HCT116 (cell line): ENCODE measurements at regions not wholly inside any gene's neighbourhood (a gene's known extent, or its start where the extent isn't known, plus 50 kb on each side); places are given as distances from the start of the nearest gene placed in this dataset.

Experiments used
- ATAC-seq: fragments of 200-7000 bp; cut with Tn5 transposase; 2 replicates; pipeline ENCODE4 v1.9.1; 2020; ENCODE audit warnings: mild to moderate bottlenecking, moderate library complexity
- BruUV-seq: library from RNA; stranded (reverse); fragments of 400-500 nt; replicated peaks from 2 replicates; lab custom pipeline; 2021; lab: Mats Ljungman, UMichigan
- CTCF ChIA-PET: fragments of 300-600 bp; sonication (Branson Sonifier 250); formaldehyde crosslinking; loops from one replicate; lab custom pipeline; 2021; ENCODE audit warnings: antibody characterized with exemption; lab: Charles Lee
- POLR2A ChIA-PET: fragments of 300-600, 350-600 bp; sonication (Branson Sonifier 250); formaldehyde crosslinking; loops from one replicate; lab custom pipeline; 2021; ENCODE audit warnings: antibody characterized with exemption; lab: Charles Lee
- RAD21 ChIA-PET, 2 experiments: fragments of 300-600 bp; sonication (Branson Sonifier 250); formaldehyde crosslinking; loops; one replicate each; lab custom pipeline; 2023; ENCODE audit warnings: low total read pairs in 2 of 2; ENCODE audit not compliant: uncharacterized antibody in 2 of 2, unreplicated experiment in 2 of 2, low non-redundant PET in 1 of 2; lab: Charles Lee
- DNase-seq: peaks from one replicate; pipeline ENCODE4 v3.0.0-alpha.2; 2010; ENCODE audit warnings: low read depth, low spot score
- H2AFZ ChIP-seq: fragments of 200-600 bp; shearing (Covaris generic), sonication (generic); 2 replicates; pipeline ENCODE4 v1.6.1; 2017; ENCODE audit warnings: low read depth, mixed run types, mixed read lengths, antibody characterized with exemption, low read length; ENCODE audit not compliant: poor library complexity, severe bottlenecking
- H3K27ac ChIP-seq: 2 replicates; pipeline ENCODE4 v1.5.1; 2012; ENCODE audit warnings: low read depth, low read length
- H3K27me3 ChIP-seq: fragments of 200-600 bp; sonication (generic); 2 replicates; pipeline ENCODE4 v1.6.1; 2016; ENCODE audit warnings: mixed run types, low read length, mixed read lengths; ENCODE audit not compliant: insufficient read depth
- H3K36me3 ChIP-seq, 2 experiments: fragments of 200-500 bp in 1 of 2; fragments of 200-600 bp in 1 of 2; sonication (Bioruptor generic) in 1 of 2; sonication (generic) in 1 of 2; 2 replicates each; pipeline versions ENCODE4 v1.5.1 to v1.6.1; 2014 to 2016; ENCODE audit warnings: low read length in 2 of 2, inconsistent platforms in 1 of 2, mixed read lengths in 1 of 2, mixed run types in 1 of 2; ENCODE audit not compliant: insufficient read depth in 2 of 2, control insufficient read depth in 1 of 2
- H3K4me1 ChIP-seq, 2 experiments: fragments of 200-600 bp in 1 of 2; sonication (generic) in 1 of 2; 2 replicates each; pipeline versions ENCODE4 v1.5.1 to v1.6.1; 2012 to 2017; ENCODE audit warnings: low read length in 2 of 2, inconsistent platforms in 1 of 2, mild to moderate bottlenecking in 1 of 2, mixed read lengths in 1 of 2, mixed run types in 1 of 2, moderate library complexity in 1 of 2; ENCODE audit not compliant: insufficient read depth in 2 of 2, control insufficient read depth in 1 of 2
- H3K4me2 ChIP-seq: fragments of 200-600 bp; sonication (generic); 2 replicates; pipeline ENCODE4 v1.6.1; 2017; ENCODE audit warnings: mixed run types, low read length, mixed read lengths
- H3K4me3 ChIP-seq, 2 experiments: fragments of 200-600 bp in 1 of 2; sonication (generic) in 1 of 2; replicated peaks in 1 of 2; 2 replicates each; pipeline ENCODE4 v1.5.1; 2011 to 2016; ENCODE audit warnings: low read length in 2 of 2, control low read depth in 1 of 2, low read depth in 1 of 2, mild to moderate bottlenecking in 1 of 2, mixed read lengths in 1 of 2, mixed run types in 1 of 2
- H3K79me2 ChIP-seq: fragments of 200-600 bp; sonication (generic); 2 replicates; pipeline ENCODE4 v1.6.1; 2017; ENCODE audit warnings: mild to moderate bottlenecking, mixed run types, low read length, moderate library complexity, mixed read lengths; ENCODE audit not compliant: insufficient read depth
- H3K9ac ChIP-seq: fragments of 200-600 bp; sonication (generic); 2 replicates; pipeline ENCODE4 v1.6.1; 2016; ENCODE audit warnings: low read length, mixed read lengths
- H3K9me2 ChIP-seq: fragments of 200-600 bp; sonication (generic), shearing (Covaris generic); 2 replicates; pipeline ENCODE4 v1.6.1; 2017; ENCODE audit warnings: mixed run types, mild to moderate bottlenecking, moderate library complexity; ENCODE audit not compliant: insufficient read depth
- H3K9me3 ChIP-seq, 2 experiments: fragments of 200-500 bp in 1 of 2; fragments of 200-600 bp in 1 of 2; sonication (Bioruptor generic) in 1 of 2; sonication (generic) in 1 of 2; 2 replicates each; pipeline ENCODE4 v1.6.1; 2014 to 2017; ENCODE audit warnings: low read length in 2 of 2, mixed read lengths in 2 of 2, inconsistent platforms in 1 of 2, low read depth in 1 of 2, mild to moderate bottlenecking in 1 of 2, mixed run types in 1 of 2, moderate library complexity in 1 of 2; ENCODE audit not compliant: control insufficient read depth in 1 of 2, insufficient read depth in 1 of 2
- H4K20me1 ChIP-seq: fragments of 200-600 bp; sonication (generic), shearing (Covaris generic); 2 replicates; pipeline ENCODE4 v1.6.1; 2017; ENCODE audit warnings: mixed run types, mild to moderate bottlenecking, moderate library complexity; ENCODE audit not compliant: insufficient read depth
- ELF1 ChIP-seq: IDR thresholded peaks from 2 replicates; pipeline ENCODE4 v1.6.1; 2012; ENCODE audit warnings: low read depth, borderline replicate concordance
- EZH2phosphoT487 ChIP-seq: fragments of 200-600 bp; IDR thresholded peaks from 2 replicates; pipeline ENCODE4 v1.6.1; 2018; ENCODE audit warnings: antibody characterized with exemption, borderline replicate concordance
- JUND ChIP-seq: IDR thresholded peaks from 2 replicates; pipeline ENCODE4 v1.6.1; 2012
- RAD21 ChIP-seq: IDR thresholded peaks from 2 replicates; pipeline ENCODE4 v1.6.1; 2012; ENCODE audit warnings: low read depth, mild to moderate bottlenecking
- SIN3A ChIP-seq: IDR thresholded peaks from 2 replicates; pipeline ENCODE4 v1.6.1; 2012; ENCODE audit warnings: low read depth
- ZFX ChIP-seq: fragments of 450-650 bp; IDR thresholded peaks from 2 replicates; pipeline ENCODE4 v1.6.1; 2017
- ZNF274 ChIP-seq: fragments of 200-500 bp; sonication (Bioruptor generic); IDR thresholded peaks from 2 replicates; pipeline ENCODE4 v1.6.1; 2014; ENCODE audit warnings: mild to moderate bottlenecking, low read depth, low read length, inconsistent platforms
- intact Hi-C: fragments of 100-400 bp; cut with micrococcal nuclease; formaldehyde crosslinking; loops from 2 replicates; pipeline ENCODE4 v1.10.0; 2022
- TF ChIP-seq, protein P1 (sequence below): IDR thresholded peaks from 2 replicates; pipeline ENCODE4 v1.6.1; 2011; ENCODE audit warnings: mild to moderate bottlenecking, low read length, moderate library complexity; ENCODE audit not compliant: insufficient replicate concordance; ENCODE audit errors: extremely low read depth
- TF ChIP-seq, protein P2 (sequence below): IDR thresholded peaks from 2 replicates; pipeline ENCODE4 v1.6.1; 2012
- TF ChIP-seq, protein P3 (sequence below): IDR thresholded peaks from 2 replicates; pipeline ENCODE4 v1.6.1; 2012; ENCODE audit warnings: low read depth

DNA sequence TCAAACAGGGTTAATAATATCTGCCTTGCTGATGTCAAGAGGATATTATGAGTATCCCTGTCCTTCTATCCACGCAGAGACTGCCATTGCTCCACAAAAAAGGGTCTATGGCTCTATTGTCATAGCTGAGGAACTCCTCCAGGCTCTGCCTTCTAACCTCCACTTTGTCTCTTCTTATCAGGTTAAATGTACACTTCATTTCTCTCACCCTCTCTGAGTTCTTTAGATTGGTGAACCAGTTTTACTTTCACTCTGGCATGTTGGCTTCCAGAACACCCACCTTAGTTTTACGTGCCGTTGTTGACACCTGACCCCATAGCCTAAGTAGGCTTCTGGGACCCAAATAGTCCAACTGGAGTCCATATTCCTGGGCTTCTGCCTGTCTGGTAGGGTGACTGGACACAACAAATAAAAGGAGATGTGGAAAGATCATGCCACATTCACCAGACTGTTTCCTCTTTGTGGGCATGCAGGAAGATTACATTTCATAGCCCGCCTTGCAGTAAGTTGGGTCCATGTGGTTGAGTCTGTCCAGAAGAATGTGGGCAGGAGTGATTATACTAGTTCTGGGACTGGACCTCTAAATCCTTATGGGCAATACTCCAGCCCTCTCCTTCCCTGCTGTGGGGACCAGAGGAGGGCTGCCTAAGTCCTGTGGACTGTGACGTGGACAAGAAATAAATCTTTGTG is 350.4 kb upstream of the CLINT1 start (continued):
- TF ChIP-seq ELF1 (no peak), ZFX (no peak), ZNF274 (no peak)

DNA sequence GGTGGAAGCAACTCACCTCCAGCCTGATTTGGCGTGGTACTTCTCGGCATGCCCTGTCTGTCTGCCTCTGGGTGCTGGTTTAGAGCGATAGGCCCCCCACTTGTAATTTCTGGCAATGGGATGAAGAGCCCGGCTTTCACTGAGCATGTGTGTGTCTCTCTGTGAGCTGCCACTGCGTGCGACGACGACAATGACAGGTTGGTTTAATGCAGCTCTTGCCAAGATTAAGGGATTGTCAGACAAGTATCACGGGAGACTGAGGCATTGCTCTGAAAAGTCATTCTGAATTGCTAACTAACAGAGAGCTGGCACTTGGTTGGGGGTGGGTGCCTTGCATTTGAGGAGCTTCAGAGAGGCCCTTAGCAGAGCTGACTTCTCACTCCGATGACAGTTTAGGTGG is 348.8 kb upstream of the CLINT1 start:
- Histone ChIP-seq H3K4me3 (no peak overlapping the region), H2AFZ (no peak overlapping the region), H3K4me1 (no peaks in the 10 kb centered on the region), H3K4me2 (no peak overlapping the region), H3K36me3 (no peaks in the 10 kb centered on the region), H3K27ac (no peak overlapping the region), H4K20me1 (no peaks in the 10 kb centered on the region), H3K79me2 (no peaks in the 10 kb centered on the region), H3K9me2 (no peaks in the 10 kb centered on the region), H3K27me3 (peaks cover 22% of the 10 kb centered on the region), H3K9ac (no peak overlapping the region), H3K9me3 (no peaks in the 10 kb centered on the region)
- TF ChIP-seq, protein P1, sequence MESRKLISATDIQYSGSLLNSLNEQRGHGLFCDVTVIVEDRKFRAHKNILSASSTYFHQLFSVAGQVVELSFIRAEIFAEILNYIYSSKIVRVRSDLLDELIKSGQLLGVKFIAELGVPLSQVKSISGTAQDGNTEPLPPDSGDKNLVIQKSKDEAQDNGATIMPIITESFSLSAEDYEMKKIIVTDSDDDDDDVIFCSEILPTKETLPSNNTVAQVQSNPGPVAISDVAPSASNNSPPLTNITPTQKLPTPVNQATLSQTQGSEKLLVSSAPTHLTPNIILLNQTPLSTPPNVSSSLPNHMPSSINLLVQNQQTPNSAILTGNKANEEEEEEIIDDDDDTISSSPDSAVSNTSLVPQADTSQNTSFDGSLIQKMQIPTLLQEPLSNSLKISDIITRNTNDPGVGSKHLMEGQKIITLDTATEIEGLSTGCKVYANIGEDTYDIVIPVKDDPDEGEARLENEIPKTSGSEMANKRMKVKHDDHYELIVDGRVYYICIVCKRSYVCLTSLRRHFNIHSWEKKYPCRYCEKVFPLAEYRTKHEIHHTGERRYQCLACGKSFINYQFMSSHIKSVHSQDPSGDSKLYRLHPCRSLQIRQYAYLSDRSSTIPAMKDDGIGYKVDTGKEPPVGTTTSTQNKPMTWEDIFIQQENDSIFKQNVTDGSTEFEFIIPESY, result no peak
- TF ChIP-seq, protein P2, sequence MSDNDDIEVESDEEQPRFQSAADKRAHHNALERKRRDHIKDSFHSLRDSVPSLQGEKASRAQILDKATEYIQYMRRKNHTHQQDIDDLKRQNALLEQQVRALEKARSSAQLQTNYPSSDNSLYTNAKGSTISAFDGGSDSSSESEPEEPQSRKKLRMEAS, result no peak
- TF ChIP-seq SIN3A (no peak), EZH2phosphoT487 (no peak), JUND (no peak), RAD21 (no peak)
- TF ChIP-seq, protein P3, sequence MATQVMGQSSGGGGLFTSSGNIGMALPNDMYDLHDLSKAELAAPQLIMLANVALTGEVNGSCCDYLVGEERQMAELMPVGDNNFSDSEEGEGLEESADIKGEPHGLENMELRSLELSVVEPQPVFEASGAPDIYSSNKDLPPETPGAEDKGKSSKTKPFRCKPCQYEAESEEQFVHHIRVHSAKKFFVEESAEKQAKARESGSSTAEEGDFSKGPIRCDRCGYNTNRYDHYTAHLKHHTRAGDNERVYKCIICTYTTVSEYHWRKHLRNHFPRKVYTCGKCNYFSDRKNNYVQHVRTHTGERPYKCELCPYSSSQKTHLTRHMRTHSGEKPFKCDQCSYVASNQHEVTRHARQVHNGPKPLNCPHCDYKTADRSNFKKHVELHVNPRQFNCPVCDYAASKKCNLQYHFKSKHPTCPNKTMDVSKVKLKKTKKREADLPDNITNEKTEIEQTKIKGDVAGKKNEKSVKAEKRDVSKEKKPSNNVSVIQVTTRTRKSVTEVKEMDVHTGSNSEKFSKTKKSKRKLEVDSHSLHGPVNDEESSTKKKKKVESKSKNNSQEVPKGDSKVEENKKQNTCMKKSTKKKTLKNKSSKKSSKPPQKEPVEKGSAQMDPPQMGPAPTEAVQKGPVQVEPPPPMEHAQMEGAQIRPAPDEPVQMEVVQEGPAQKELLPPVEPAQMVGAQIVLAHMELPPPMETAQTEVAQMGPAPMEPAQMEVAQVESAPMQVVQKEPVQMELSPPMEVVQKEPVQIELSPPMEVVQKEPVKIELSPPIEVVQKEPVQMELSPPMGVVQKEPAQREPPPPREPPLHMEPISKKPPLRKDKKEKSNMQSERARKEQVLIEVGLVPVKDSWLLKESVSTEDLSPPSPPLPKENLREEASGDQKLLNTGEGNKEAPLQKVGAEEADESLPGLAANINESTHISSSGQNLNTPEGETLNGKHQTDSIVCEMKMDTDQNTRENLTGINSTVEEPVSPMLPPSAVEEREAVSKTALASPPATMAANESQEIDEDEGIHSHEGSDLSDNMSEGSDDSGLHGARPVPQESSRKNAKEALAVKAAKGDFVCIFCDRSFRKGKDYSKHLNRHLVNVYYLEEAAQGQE, result no peak
- ATAC-seq (no peak), DNase-seq (no peak)
- intact Hi-C loops, result no loop called here
- RAD21 ChIA-PET, result no interaction called here
- CTCF ChIA-PET, result no interaction called here
- POLR2A ChIA-PET, result no interaction called here
- BruUV-seq, result no TSS peak
